Effector memory CD8-positive, alpha-beta T cell (primary cell): ENCODE measurements at regions not wholly inside any gene's neighbourhood (a gene's known extent, or its start where the extent isn't known, plus 50 kb on each side); places are given as distances from the start of the nearest gene placed in this dataset.
"Not testable (repeated sequence)": the region's sequence is repeated elsewhere in the genome, so short reads cannot be mapped to it uniquely, and the experiment has no call there.

Experiments used
- ATAC-seq: fragments of 150-1000 bp; cut with Tn5 transposase; replicated peaks from 2 replicates; pipeline ENCODE4 v1.10.0; 2021; ENCODE audit warnings: mild to moderate bottlenecking, moderate library complexity
- DNase-seq, 3 experiments: peaks; one replicate each; pipeline ENCODE4 v3.0.0; 2021
- H3K27ac Mint-ChIP-seq, 2 donors: one replicate each; pipeline ENCODE4 v1.8.0; 2022; ENCODE audit warnings: mild to moderate bottlenecking in 2 of 2, mixed read lengths in 2 of 2, moderate library complexity in 2 of 2
- H3K27me3 Mint-ChIP-seq, 2 donors: one replicate each; pipeline ENCODE4 v1.8.0; 2022; ENCODE audit warnings: mixed read lengths in 2 of 2
- H3K36me3 Mint-ChIP-seq: one replicate; pipeline ENCODE4 v1.8.0; 2022; ENCODE audit warnings: mild to moderate bottlenecking, moderate library complexity, mixed read lengths; ENCODE audit not compliant: insufficient read depth
- H3K4me1 Mint-ChIP-seq, 2 donors: one replicate each; pipeline ENCODE4 v1.8.0; 2022; ENCODE audit warnings: low read depth in 2 of 2, mixed read lengths in 2 of 2
- H3K4me3 Mint-ChIP-seq, 2 donors: one replicate each; pipeline ENCODE4 v1.8.0; 2022; ENCODE audit warnings: mild to moderate bottlenecking in 2 of 2, mixed read lengths in 2 of 2, moderate library complexity in 2 of 2
- H3K9me3 Mint-ChIP-seq, 2 donors: one replicate each; pipeline ENCODE4 v1.8.0; 2022; ENCODE audit warnings: mixed read lengths in 2 of 2

- H3K4me3 Mint-ChIP-seq, result no peak overlapping the region
- no peak overlapping the region for H3K27ac Mint-ChIP-seq
- no peaks in the 10 kb centered on the region for H3K4me1 Mint-ChIP-seq
- no peaks in the 10 kb centered on the region for H3K9me3 Mint-ChIP-seq
- H3K27me3 Mint-ChIP-seq, result peaks cover 28 to 49% of the 10 kb centered on the region in 2 donors
- no peak for DNase-seq
- peaks cover 2% of the 10 kb centered on the region for H3K36me3 Mint-ChIP-seq
- ATAC-seq, result no peak
Measured at GRCh38 chr19:30955112-30956104, 393.8 kb downstream of the TSHZ3 start.

DNA sequence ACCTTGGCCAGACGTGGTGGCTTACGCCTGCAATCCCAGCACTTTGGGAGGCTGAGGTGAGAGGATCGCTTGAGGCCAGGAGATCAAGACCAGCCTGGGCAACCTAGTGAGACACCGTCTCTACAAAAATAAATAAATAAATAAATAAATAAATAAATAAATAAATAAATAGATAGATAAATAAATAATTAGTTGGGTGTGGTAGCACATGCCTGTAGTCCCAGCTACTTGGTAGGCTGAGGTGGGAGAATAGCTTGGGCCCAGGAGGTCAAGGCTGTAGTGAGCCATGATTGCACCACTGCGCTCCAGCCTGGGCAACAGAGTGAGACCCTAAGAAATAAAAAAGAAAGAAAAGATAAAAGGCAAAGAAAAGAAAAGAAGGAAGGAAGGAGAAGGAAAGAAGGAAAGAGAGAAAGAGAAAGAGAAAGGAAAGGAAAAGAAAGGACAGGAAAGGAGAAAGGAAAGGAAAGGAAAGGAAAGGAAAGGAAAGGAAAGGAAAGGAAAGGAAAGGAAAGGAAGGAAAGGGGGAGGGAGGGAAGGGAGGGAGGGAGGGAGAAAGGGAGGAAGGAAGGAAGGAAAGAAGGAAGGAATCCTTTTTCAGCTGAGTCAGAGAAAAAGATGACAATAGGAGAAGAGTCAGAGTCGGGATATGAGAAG lies 404.8 kb downstream of the TSHZ3 start:
- not testable (repeated sequence) for H3K36me3 Mint-ChIP-seq, H3K4me1 Mint-ChIP-seq, ATAC-seq, H3K27ac Mint-ChIP-seq, DNase-seq, H3K9me3 Mint-ChIP-seq, H3K4me3 Mint-ChIP-seq
- H3K27me3 Mint-ChIP-seq, result peaks cover 9 to 25% of the 10 kb centered on the region in 2 donors

GRCh38 chr19:30943101-30943843 lies 406.0 kb downstream of the TSHZ3 start:
- Mint-ChIP-seq H3K4me3 (no peak overlapping the region), H3K27me3 (peaks cover 16 to 25% of the 10 kb centered on the region in 2 donors), H3K4me1 (no peaks in the 10 kb centered on the region), H3K27ac (no peak overlapping the region), H3K36me3 (no peaks in the 10 kb centered on the region), H3K9me3 (no peaks in the 10 kb centered on the region)
- ATAC-seq (no peak), DNase-seq (no peak)

GRCh38 chr19:30942636-30943035 lies 406.6 kb downstream of the TSHZ3 start:
- ATAC-seq (no peak), DNase-seq (no peak)
- H3K4me1 Mint-ChIP-seq, result no peaks in the 10 kb centered on the region
- H3K27me3 Mint-ChIP-seq, result peaks cover 16 to 25% of the 10 kb centered on the region in 2 donors
- H3K9me3 Mint-ChIP-seq, result no peaks in the 10 kb centered on the region
- H3K36me3 Mint-ChIP-seq, result no peaks in the 10 kb centered on the region
- no peak overlapping the region for H3K4me3 Mint-ChIP-seq
- H3K27ac Mint-ChIP-seq, result no peak overlapping the region

DNA sequence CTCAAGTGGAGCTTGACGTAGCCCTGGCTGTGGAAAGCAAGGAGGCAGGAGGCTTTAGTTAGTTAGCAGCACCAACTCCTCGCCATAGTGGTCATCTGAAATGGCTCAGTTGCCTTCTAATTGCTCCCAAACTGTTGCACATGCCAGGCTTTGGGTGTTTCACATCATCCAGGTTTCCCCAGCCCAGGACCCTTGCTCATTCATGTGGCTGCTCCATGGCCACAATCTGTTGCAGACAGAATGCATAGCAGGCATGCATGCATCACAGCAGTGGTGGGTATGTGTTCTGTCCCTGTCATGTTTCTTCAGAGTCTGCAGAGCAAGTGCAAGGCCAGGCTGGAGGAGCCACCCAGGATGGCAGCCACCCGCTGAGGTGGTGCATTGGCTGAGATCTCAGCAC lies 407.6 kb downstream of the TSHZ3 start:
- Mint-ChIP-seq H3K27ac (no peak overlapping the region), H3K4me3 (no peak overlapping the region), H3K4me1 (no peaks in the 10 kb centered on the region), H3K36me3 (no peaks in the 10 kb centered on the region), H3K9me3 (no peaks in the 10 kb centered on the region), H3K27me3 (peaks cover 16 to 25% of the 10 kb centered on the region in 2 donors)
- DNase-seq, result no peak
- ATAC-seq, result no peak

- Mint-ChIP-seq H3K4me1 (no peaks in the 10 kb centered on the region), H3K4me3 (no peak overlapping the region), H3K36me3 (no peaks in the 10 kb centered on the region), H3K9me3 (no peaks in the 10 kb centered on the region), H3K27ac (no peak overlapping the region), H3K27me3 (peaks cover 6 to 7% of the 10 kb centered on the region in 2 donors)
- DNase-seq, result no peak
- no peak for ATAC-seq
Measured at GRCh38 chr19:30936276-30936675, 413.0 kb downstream of the TSHZ3 start.

- H3K27ac Mint-ChIP-seq, result no peak overlapping the region
- DNase-seq, result no peak
- H3K4me1 Mint-ChIP-seq, result no peaks in the 10 kb centered on the region
- H3K9me3 Mint-ChIP-seq, result no peaks in the 10 kb centered on the region
- H3K4me3 Mint-ChIP-seq, result no peak overlapping the region
- peaks cover 6 to 7% of the 10 kb centered on the region in 2 donors for H3K27me3 Mint-ChIP-seq
- ATAC-seq, result no peak
- no peaks in the 10 kb centered on the region for H3K36me3 Mint-ChIP-seq
Measured at GRCh38 chr19:30935146-30935545, 414.1 kb downstream of the TSHZ3 start.

DNA sequence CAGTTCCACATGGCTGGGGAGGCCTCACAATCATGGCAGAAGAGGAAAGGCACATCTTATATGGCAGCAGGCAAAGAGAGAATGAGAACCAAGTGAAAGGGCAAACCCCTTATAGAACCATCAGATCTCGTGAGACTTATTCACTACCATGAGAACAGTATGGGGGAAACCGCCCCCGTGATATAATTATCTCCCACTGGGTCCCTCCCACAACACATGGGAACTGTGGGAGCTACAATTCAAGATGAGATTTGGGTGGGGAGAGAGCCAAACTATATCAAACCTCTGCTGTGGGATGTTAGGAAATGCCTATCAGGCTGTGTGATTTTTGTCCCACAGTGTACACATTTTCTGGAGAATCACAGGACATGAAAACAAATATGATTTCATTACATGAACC lies 415.8 kb downstream of the TSHZ3 start:
- H3K27ac Mint-ChIP-seq, H3K9me3 Mint-ChIP-seq, DNase-seq, H3K27me3 Mint-ChIP-seq, H3K4me3 Mint-ChIP-seq, H3K36me3 Mint-ChIP-seq, ATAC-seq, H3K4me1 Mint-ChIP-seq: not testable (repeated sequence)

- ATAC-seq (no peak), DNase-seq (no peak)
- Mint-ChIP-seq H3K36me3 (no peaks in the 10 kb centered on the region), H3K4me1 (no peaks in the 10 kb centered on the region), H3K9me3 (no peaks in the 10 kb centered on the region), H3K4me3 (no peak overlapping the region), H3K27me3 (peaks cover 0 to 9% of the 10 kb centered on the region in 2 donors), H3K27ac (no peak overlapping the region)
Measured at GRCh38 chr19:30932854-30933253, 416.4 kb downstream of the TSHZ3 start.

DNA sequence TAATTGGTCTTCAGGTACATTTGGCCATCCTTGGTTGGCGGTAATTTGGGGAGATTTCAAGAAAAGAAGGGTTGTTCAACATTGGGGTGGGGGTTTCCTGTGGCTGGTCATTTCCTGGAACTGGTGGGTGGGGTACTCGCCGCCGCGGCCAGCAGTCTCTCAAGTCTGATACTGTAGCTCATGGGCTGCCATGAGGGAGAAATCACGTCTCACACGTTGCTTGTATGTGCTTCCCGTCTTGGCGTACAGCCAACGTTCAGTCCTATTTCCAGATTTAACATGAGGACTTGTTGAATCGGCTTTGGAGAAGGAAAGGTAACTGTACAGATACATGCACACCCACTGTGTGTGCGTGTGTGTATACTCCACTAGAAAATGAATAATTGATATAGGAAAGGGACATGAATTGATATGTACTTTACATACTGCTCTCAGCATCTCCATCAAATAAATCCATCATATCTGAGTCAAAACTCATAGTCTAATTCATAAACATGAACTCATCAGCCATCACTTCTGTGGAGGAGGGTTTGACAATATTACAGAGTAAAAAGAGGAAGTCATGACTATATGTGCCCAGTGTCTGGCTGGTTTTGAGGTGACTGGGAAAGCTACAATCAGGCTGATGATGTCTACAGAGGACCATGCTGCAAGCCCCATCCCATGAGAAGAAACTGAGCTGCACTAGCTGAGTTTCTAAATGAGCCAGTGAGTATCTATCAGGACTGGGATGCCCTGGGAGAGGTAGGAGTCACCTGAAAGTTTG lies 418.1 kb downstream of the TSHZ3 start:
- no peak overlapping the region for H3K27ac Mint-ChIP-seq
- H3K27me3 Mint-ChIP-seq, result peaks cover 0 to 20% of the 10 kb centered on the region in 2 donors
- no peak overlapping the region for H3K4me3 Mint-ChIP-seq
- no peaks in the 10 kb centered on the region for H3K9me3 Mint-ChIP-seq
- H3K36me3 Mint-ChIP-seq, result no peaks in the 10 kb centered on the region
- DNase-seq, result no peak
- no peaks in the 10 kb centered on the region for H3K4me1 Mint-ChIP-seq
- ATAC-seq, result no peak

DNA sequence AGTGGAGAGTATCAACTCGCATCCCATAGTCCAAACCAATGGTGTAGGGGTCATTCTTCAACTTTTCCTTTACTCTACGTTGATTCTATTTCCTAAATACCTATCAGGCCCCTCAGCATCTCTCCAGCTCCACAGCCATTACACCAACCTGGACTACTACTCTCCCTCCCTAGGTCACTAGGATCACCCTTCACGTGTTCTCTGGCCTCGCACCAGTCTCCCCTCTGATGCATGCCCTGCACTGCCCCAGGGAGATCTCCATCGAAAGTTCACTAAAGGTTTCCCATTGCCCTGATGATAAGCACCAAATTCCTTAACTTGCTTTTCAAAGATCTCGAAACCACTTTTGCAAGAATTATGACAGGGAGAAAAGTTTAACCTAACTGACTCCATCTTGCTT lies 421.5 kb downstream of the TSHZ3 start:
- no peaks in the 10 kb centered on the region for H3K36me3 Mint-ChIP-seq
- no peak overlapping the region for H3K4me3 Mint-ChIP-seq
- H3K27ac Mint-ChIP-seq, result no peak overlapping the region
- H3K9me3 Mint-ChIP-seq, result no peaks in the 10 kb centered on the region
- H3K27me3 Mint-ChIP-seq, result peaks cover 0 to 14% of the 10 kb centered on the region in 2 donors
- DNase-seq (no peak), ATAC-seq (no peak)
- no peaks in the 10 kb centered on the region for H3K4me1 Mint-ChIP-seq

- no peak overlapping the region for H3K4me3 Mint-ChIP-seq
- H3K4me1 Mint-ChIP-seq, result no peaks in the 10 kb centered on the region
- H3K9me3 Mint-ChIP-seq, result no peaks in the 10 kb centered on the region
- ATAC-seq, result no peak
- DNase-seq, result no peak
- H3K27ac Mint-ChIP-seq, result no peak overlapping the region
- peaks cover 3 to 21% of the 10 kb centered on the region in 2 donors for H3K27me3 Mint-ChIP-seq
- H3K36me3 Mint-ChIP-seq, result no peaks in the 10 kb centered on the region
Measured at GRCh38 chr19:30924670-30925069, 424.6 kb downstream of the TSHZ3 start.
